Stimulated activated CD4-positive, alpha-beta T cell treated with anti-CD3 and anti-CD28 coated beads, Interleukin-12 subunit alpha, Interleukin-12 subunit beta, amount 100 ng/mL, for 4 hours (primary cell): ENCODE measurements at regions not wholly inside any gene's neighbourhood (a gene's known extent, or its start where the extent isn't known, plus 50 kb on each side); places are given as distances from the start of the nearest gene placed in this dataset.

Source experiments
- DNase-seq: peaks from one replicate; pipeline ENCODE4 v3.0.0-alpha.2; 2020

DNA sequence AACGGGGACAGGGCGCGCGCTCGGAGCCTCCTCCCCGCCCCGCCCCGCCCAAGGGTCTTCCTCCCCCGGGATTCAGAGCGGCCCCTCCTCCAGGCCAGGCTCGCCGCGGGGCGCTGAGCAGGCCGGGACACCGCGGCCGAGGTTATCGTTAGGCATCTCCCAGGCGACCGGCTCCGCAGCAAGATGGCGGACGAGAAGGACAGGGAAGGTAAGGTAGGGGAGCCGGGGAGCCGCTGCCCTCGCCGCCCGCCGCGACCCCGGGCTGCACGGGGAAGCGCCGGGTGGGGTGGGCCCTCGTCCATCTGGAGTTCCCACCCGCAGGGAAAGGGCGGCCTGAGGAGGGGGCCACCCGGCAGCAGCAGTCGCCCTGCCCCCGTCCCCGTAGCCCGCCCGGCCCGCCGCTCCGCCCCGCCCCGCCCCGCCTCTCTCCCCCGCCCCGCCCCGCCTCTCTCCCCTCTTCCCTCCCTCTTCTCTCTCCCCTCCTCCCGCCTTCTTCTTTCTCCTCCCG lies 105.9 kb upstream of the HNRNPU start:
- DNase-seq = peak; percentile 56

DNA sequence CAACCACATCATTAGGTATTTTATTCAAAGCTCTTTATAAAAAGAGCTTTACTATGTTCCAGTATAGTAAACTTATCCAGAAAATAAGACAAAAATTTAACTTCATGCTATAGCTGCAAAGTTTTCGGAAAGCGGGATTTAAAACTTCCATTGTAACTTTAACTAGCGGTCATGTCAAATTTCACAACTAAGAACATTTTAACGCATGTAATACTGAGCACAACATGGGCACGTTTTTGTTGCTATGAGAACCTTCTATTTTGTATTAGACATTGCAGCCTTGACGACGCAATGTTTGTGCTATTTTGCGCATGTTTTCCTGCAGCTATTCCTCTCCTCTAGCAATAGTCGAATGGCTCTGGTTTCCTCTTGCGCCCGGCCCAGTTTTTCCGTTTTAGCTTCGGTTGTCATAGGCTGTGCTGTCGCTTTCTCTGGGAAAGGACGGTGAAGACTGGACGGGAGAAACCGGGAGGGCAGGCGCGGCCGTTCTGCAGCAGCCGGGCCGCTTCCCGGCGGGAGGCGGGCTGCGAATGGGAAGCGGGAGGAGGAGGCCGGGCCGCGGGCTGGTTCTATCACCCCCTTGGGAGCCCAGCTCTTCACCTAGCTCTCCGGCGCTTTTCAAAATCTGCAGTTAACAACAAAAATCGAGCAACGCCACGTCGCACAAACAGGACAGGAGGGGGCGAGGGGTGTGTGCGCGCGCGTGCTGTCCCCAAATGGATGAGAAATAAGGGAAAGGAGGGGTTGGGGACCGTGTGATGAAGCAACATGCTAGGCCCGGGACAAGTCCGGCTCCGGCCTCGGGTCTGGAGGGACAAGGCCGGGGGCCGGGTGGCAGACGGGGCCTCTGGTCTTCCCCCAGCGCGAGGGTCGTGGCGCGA lies 105.3 kb upstream of the HNRNPU start:
- no peak for DNase-seq

DNA sequence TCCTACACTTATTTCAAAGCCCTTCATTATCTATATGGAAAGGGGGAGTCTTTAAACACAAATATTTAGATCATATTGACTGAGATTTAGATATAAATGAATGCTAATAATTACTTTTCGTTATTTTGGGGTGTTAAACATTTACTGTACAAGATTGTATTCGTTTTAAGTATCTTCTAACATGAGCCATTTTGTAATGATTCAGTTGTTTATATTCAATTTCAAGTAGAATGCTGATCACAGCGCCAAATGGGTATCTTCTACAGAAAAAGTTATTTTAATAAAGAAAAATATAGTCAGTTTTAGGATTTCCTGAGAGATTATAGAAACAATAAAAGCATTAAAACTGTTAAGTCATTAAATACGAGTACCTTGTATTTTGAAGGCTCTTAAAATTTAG lies 104.5 kb upstream of the HNRNPU start:
- DNase-seq = no peak

DNA sequence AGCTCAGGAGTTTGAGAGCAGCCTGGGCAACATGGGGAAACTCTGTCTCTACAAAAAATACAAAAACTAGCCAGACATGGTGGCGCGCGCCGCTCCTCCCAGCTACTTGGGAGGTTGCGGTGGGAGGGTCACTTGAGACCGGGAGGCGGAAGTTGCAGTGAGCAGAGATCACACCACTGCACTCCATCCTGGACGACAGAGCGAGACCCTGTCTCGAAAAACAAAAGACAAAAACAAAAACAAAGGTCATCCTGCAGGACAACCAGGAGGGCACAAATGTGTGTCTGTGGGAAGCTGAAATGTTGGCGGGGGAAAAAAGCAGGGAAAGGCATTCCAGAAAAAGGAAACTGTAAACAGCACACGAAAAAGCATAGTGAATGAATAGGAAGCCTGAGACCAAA lies 104.1 kb upstream of the HNRNPU start:
- DNase-seq = no peak

DNA sequence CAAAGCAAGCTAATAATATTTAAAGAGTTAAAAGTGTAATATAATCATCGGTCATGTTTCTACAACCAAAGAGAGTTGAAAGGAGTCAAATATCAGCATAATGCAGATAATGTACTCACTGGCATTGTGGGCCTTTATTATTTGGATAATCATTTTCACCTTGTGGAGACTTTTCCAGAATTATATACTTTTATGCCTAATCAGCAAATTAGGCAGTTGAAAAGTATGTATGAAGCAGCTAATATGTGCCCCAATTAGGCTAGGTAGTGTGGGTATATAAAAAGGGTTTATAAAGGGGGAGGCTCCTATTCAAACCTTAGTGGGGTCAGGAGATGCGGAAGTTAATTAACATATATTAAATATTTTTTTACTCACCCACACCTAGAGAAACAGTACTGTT lies 102.8 kb upstream of the HNRNPU start:
- no peak for DNase-seq

DNA sequence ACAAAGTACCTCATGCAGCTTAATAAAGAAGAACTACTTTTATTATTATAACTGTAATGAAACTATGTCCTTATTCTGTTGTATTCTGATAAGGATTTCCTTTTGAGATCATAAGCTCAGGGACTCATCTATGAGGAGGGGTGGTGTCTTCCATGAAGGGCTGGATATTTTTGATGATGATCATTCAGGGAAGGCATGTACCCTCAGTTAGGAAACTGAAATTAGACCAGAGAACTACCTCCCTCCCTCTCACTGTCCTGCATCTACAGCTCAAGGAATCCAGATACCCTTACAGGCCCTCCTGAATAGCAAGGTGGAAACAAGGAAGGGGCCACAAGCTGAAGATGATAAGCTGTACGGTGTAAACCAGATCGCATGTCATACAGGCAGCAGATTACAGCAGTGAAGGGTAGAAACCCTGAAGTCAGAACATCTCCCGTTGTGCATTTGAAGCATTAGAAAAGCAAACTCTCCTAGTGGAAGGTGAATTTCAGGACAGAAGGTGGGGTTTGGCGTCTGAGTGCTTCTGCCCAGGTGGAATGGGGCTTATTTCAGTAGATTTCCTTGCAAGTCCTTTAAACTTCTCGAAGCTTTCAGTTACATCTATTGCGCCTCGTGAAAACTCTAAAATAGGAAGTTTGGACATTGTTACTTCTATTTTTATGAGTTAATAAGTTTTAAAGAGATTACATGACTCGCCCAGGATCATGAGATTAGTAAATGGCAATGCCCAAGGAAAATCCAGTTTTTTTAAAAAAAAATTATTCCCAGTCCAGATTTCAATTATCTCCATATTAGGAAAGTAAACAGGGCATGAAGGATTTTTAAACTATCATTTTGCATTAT lies 101.1 kb upstream of the HNRNPU start:
- no peak for DNase-seq

DNA sequence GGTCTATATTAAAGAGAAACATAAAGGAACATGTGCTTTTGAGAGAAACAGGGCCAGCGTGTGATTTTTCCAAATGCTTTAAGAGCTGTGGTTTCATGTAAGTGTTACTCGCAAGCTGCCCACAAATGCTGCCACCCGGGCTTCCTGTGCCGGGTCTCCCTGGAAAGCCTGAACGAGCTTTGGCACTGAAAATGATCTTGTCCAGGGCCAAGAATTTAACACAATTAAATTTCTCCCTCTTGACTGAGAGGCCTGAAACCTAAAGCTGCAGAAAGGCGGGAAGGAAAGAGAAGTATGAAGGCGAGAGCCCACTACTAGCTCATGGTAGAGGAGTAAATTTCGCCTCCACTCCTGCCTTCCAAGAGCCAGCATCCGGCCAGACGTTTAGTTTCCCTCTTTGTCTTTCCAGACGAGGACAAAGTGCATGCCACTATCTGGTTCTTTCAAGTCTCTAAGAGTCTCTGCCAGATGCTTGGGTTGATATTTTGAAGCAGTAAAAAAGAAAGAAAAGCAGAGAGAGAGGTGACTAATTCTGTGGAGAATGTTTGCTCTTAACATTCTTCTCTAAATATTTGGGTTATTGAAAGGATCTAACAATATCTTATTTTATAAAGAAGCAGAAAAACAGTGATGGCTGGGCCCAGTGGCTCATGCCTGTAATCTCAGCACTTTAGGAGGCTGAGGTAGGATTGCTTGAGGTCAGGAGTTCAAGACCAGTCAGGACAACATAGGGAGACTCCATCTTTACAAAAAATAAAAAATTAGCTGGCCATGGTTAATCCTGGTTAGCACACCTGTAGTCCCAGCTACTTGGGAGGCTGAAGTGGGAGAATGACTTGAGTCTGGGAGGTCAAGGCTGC lies 100.0 kb upstream of the HNRNPU start:
- DNase-seq = no peak

DNA sequence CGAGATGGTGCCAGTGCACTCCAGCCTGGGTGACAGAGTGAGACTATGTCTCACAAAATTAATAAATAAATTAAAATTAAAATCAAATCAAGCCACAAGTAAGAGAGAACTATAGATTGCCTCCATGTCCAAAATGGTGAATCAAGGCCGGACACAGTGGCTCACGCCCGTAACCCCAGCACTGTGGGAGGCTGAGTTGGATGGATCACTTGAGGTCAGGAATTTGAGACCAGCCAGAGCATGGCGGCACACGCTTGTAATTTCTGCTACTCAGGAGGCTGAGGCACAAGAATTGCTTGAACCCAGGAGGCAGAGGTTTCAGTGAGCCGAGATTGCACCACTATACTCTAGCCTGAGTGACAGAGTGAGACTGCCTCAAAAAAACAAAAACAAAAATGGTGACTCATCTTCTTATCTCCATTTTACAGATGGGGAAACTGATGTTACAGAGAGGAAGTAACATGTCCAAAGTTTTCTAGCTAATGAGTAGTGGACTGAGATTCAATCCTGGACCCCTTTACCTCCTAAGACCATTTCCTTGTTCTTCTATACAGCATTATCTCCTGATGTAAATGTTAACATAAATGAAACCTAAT lies 99.0 kb upstream of the HNRNPU start:
- no peak for DNase-seq

DNA sequence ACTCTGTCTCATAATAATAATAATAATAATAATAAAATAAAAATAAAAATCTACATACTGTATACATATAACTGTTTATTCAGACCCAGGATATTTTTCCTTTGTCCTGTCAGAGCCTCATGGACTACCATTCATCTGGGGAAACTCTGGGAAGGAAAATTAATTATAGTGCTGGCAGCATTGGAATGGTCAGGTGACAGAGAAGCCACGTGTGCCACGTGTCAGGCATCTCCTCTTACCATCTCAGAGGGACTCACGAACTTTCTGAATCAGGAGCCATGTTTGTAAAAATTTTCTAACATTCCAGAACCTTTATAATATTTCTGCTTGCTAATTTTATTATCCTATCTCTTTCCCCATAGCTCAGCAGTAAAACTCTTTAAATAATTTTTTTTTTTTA lies 97.8 kb upstream of the HNRNPU start:
- DNase-seq = no peak

DNA sequence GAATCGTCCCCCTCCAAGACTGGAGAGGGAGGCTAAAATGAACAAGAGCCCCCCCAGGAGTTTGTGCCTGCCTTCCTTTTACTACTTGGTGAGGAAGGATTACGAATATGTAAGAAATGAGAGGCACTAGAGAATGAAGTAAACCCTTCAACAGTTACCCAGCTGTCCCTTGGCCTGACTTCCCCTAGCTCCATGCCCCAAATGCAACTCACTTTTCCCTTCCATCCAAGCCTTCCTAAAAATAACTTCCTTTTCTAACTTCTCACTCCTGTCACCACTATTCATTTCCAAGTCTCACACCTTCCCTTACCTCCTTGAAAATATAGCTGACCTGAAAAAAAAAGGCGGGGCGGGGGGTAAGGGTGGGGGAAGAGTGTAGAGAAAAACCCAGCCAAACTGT lies 96.6 kb upstream of the HNRNPU start:
- DNase-seq = no peak

DNA sequence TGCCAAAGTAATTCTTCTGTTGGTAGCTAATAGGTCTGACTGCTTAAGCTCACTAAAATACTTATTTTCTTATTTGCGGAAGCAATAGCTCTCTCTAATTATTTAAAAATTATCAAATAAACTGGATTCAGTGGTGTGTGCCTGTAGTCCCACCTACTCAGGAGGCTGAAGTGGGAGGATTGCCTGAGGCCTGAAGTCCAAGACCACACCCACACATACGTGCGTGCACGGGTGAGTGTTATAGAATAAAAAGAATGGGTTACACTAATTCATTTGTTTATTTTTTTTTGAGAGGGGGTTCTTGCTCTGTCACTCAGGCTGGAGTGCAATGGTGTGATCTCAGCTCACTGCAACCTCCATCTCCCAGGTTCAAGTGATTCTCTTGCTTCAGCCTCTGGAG lies 94.2 kb upstream of the HNRNPU start:
- DNase-seq = no peak

DNA sequence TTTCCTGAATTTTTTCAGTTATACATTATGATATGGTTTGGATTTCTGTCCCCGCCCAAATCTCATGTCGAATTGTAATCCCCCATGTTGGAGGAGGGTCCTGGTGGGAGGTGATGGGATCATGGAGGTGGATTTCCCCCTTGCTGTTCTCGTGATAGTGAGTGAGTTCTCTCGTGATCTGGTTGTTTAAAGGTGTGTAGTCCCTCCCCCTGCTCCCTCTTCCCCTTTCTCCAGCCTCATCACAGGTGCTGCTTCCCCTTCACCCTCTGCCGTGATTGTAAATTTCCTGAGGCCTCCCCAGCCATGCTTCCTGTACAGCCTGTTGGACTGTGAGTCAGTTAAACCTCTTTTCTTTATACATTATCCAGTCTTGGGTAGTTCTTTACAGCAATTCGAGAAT lies 93.2 kb upstream of the HNRNPU start:
- no peak for DNase-seq

DNA sequence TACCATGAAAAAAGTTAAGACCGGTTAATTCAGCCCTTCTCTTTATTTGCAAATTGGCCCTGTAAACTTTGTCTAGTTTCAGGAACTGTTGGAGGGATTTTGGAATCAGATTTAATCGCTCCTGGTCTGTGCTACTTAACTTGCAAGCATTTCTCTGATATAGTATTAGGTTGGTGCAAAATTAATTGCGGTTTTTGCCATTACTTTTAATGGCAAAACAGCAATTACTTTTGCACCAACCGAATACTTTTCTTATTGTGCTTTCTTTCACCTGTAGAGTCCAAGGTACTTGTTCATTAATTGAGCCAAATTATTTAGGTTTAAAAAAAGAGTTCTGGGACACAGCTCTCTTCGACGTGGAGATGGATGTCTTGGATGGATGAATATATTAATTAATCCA lies 92.8 kb upstream of the HNRNPU start:
- no peak for DNase-seq

DNA sequence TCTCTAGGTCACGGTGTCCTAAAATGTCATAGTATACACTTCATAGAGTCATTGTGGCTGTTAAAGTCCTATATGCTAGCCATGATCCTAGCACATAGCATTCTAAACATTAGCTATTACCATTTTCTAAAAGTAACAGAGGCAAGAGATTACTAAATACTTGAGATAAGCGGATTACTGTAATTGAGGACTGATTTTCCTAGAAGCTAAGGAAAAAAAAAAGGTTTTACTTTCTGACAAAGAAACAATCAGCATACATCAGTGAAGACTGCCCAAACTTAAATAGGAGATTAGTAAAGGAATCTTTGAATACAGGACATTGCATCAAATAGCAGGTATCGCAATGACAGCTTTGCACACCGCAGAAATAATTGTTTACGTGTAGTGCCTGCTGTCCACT lies 91.3 kb upstream of the HNRNPU start:
- DNase-seq = no peak

DNA sequence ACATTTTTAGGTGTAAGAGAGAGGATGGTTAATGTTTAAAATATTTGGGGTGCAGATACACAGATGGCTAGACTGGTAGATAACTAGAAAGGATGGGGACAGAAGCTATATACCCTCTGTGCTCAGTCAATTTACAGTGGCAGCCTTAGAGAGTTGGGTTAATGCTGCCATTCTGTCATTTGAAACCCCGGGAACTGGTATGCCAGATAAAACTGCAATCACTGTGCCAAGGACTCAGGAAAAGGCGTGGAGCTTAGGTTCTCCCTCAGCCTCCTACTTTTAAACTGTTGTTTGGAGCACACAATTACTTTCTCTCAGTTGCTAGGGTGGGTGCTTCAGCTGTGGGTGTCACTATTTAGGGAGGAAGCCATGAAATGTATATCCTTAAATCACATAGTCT lies 90.0 kb upstream of the HNRNPU start:
- no peak for DNase-seq

DNA sequence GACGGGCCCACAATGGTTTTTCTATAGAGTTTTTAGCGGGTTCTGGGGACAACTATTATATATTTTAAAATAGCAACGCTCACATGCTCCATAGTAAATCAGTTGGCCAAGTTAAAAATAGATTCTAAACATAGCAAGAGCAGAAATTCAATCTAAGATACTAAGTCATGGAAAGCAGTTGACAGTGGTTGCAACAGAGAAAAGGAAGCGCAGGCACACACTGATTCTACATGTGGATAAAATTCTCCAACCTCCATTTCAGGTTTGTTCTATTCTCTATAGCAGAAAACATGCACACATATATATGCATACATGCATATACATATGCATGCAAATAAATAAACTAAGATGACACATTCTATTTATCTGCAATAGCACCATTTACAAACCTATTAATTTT lies 89.6 kb upstream of the HNRNPU start:
- DNase-seq = no peak

DNA sequence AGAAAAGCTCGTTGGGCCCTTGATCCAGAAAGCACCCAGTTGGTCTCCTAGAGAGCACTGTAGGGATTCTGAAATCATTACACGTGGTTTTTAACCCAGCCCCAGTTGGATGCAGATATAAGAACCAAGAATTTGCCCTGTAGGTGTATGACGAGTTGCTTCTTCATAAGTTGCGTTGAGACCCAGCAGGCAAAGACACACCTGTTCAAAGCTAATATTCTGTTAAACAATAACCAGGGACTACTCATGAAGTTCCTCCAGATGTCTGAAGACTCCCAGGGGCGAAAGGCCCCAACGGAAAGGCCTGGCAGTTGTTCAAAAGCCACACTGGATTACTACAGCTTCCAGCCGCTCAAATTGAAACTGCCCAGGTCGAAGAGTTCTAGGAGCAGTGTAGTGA lies 88.6 kb upstream of the HNRNPU start:
- DNase-seq = no peak

DNA sequence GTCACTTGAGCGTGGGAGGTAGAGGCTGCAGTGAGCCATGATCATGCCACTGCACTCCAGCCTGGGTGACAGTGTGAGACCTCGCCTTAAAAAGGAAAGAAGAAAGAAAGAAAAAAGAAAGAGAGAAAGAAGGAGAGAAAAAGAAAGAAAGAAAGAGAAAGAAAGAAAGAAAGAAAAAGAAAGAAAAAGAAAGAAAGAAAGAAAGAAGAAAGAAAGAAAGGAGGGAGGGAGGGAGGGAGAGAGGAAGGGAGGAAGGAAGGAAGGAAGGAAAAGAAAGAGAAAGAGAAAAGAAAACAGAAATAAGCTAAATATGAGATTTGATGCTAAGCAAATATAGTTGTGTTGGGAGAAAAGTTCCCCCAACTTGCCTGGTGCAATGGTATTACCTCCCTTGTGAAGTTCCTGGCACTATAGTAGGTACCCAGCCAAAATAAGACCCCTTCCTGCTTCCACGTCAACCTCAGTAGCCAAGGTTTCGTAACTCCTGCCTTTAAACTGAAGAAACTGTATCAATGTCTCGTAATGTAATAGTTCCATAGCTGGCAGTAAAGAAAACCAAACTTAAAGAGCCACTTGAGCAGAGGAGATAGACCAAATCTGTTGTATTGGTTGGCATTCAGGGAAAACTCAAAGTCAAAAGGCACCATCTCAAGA lies 88.1 kb upstream of the HNRNPU start:
- DNase-seq = no peak

DNA sequence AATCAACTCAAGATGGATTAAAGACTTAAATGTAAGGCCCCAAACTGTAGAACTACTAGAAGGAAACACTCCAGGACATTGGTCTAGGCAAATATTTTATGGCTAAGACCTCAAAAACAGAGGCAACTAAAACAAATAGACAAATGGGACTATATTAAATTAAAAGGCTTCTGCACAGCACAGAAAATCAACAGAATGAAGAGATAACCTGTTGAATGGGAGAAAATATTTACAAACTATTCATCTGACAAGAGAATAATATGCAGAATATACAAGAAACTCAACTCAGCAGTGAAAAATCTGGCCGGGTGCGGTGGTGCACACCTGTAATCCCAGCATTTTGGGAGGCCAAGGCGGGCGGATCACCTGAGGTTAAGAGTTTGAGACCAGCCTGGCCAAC lies 84.1 kb upstream of the HNRNPU start:
- no peak for DNase-seq

DNA sequence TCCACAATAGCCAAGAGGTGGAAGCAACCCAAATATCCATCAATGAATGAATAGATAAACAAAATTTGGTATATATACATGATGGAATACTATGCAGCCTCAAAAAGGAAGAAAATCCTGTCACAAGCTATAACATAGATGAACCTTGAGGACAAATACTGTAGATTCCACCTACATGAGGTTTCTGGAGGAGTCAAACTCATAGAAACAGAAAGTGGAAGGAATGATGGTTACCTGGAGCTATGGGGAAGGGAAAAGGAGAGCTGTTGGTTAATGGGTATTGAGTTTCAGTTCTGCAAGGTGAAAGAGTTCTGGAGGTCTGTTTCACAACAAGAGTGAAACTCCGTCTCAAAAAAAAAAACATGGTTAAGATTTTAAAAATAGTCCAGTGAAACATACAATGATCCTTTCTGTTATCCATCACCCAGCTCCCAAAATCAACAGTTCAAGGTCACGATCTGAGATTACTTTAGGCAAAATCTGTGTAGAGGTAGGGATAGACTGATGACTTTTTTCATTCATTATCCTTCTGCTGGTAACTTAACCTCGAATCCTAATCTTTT lies 80.8 kb upstream of the HNRNPU start:
- DNase-seq = no peak

DNA sequence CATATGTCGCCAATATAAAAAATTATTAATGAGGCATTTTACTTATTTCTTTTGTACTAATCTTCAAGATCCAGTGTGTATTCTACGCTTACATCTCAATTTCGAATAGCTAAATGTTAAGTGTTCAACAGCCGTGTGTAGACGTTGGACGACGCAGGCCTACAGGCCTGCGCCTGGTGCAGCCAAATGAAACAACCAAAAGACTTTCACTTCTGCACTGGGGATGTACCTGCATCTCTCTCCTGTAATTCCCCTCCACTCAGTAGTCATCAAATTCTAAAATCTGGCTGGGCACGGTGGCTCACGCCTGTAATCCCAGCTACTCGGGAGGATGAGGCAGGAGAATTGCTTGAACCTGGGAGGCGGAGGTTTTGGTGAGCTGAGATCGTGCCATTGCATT lies 76.8 kb upstream of the HNRNPU start:
- no peak for DNase-seq

DNA sequence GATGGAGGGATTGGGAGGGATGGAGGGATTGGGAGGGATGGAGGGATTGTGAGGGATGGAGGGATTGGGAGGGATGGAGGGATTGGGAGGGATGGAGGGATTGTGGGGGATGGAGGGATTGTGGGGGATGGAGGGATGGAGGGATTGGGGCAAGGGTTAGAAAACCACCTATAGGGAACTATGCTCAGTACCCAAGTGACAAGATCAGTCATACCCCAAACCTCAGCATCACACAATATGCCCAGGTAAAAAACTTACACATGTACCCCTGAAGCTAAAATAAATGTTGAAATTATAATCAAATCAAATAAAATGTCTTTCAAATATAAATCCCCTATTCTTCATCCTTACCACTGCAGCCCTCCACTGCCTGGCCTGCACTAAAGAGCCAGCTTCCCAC lies 72.8 kb upstream of the HNRNPU start:
- DNase-seq = no peak
